Gastrocnemius medialis (tissue), 4 donors: ENCODE measurements at regions not wholly inside any gene's neighbourhood (a gene's known extent, or its start where the extent isn't known, plus 50 kb on each side); places are given as distances from the start of the nearest gene placed in this dataset.

ENCODE experiments used
- POLR2A ChIP-seq, 2 donors: fragments of 450-650 bp; IDR thresholded peaks; one replicate each; pipeline ENCODE4 v1.6.1; 2017; ENCODE audit warnings: antibody characterized with exemption in 2 of 2, mild to moderate bottlenecking in 2 of 2, moderate library complexity in 2 of 2
- TF ChIP-seq, protein P1 (sequence below), 5 experiments: fragments of 450-650 bp in 3 of 5; fragments of 200-600 bp in 2 of 5; sonication (generic) in 2 of 5; IDR thresholded peaks in 4 of 5; conservative IDR thresholded peaks in 1 of 5; 1 replicate in 4 of 5; 2 replicates in 1 of 5; pipeline ENCODE4 v1.5.1; 2016 to 2019; ENCODE audit warnings: antibody characterized with exemption in 5 of 5, mild to moderate bottlenecking in 3 of 5, moderate library complexity in 3 of 5

DNA sequence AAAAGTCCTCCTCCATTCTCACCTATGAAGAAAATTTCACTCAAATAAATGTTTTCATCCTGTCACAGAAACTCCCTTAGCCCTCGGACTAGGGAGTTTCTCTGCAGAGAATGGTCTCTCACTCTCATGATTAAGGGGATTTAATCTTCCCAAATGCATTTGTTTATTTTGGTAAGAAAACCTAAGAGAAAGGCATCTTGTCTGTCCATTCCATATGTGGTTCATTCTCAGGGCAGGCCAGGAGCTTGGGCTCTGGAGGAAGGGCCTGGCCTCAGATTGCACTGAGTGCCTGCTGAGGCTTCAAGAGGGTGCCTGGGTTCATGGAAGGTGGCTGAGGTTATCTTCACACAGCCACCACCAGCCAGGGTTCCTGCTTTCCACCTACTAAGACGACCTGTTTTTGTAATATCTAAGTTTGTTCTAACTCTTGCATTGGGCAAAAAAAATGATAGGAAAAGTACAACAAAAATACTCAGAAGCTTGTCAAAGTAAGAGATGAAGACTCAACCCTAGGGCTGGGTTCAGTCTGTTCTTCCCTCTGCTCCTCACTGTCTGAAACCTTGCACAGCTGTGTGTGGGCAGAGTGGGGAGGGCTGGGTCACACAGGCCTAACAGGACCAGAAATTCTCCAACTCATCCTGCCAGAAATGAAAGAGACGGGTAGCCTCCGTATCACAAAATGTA, 186.7 kb downstream of the CXCL12 start:
- no peak for TF ChIP-seq POLR2A (IDR thresholded peaks at IDR 0.05)
- TF ChIP-seq, protein P1, sequence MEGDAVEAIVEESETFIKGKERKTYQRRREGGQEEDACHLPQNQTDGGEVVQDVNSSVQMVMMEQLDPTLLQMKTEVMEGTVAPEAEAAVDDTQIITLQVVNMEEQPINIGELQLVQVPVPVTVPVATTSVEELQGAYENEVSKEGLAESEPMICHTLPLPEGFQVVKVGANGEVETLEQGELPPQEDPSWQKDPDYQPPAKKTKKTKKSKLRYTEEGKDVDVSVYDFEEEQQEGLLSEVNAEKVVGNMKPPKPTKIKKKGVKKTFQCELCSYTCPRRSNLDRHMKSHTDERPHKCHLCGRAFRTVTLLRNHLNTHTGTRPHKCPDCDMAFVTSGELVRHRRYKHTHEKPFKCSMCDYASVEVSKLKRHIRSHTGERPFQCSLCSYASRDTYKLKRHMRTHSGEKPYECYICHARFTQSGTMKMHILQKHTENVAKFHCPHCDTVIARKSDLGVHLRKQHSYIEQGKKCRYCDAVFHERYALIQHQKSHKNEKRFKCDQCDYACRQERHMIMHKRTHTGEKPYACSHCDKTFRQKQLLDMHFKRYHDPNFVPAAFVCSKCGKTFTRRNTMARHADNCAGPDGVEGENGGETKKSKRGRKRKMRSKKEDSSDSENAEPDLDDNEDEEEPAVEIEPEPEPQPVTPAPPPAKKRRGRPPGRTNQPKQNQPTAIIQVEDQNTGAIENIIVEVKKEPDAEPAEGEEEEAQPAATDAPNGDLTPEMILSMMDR (IDR thresholded peaks at IDR 0.05 in 4 of 5, conservative IDR thresholded peaks at IDR 0.05 in 1 of 5): no peak
